A673 (cell line): ENCODE measurements at regions not wholly inside any gene's neighbourhood (a gene's known extent, or its start where the extent isn't known, plus 50 kb on each side); places are given as distances from the start of the nearest gene placed in this dataset.
A peak's percentile ranks its signal among the peaks of the same experiment; 100 is the strongest.

Experiments used
- BruUV-seq: library from RNA; stranded (reverse); fragments of 400-500 nt; replicated peaks from 2 replicates; lab custom pipeline; 2021; lab: Mats Ljungman, UMichigan
- CTCF ChIA-PET: fragments of 300-600 bp; sonication (Branson Sonifier 250); formaldehyde crosslinking; loops from one replicate; lab custom pipeline; 2022; ENCODE audit warnings: antibody characterized with exemption; lab: Charles Lee
- POLR2A ChIA-PET: fragments of 300-600 bp; sonication (Branson Sonifier 250); formaldehyde crosslinking; loops from one replicate; lab custom pipeline; 2022; ENCODE audit warnings: antibody characterized with exemption; ENCODE audit not compliant: low non-redundant PET; lab: Charles Lee
- DNase-seq: peaks from one replicate; pipeline ENCODE4 v3.0.0-alpha.2; 2015; ENCODE audit warnings: low spot score
- H3K27ac ChIP-seq: fragments of 200-600 bp; sonication (generic); 2 replicates; pipeline ENCODE4 v1.5.1; 2016; ENCODE audit warnings: mixed run types, low read depth, mild to moderate bottlenecking, mixed read lengths, antibody characterized with exemption, low read length; ENCODE audit not compliant: poor library complexity, severe bottlenecking
- H3K27me3 ChIP-seq: fragments of 200-600 bp; sonication (generic); replicated peaks from 2 replicates; pipeline ENCODE4 v1.6.1; 2017; ENCODE audit warnings: mixed run types, low read depth, mild to moderate bottlenecking, mixed read lengths, antibody characterized with exemption, low read length; ENCODE audit not compliant: insufficient read depth, poor library complexity
- H3K36me3 ChIP-seq: fragments of 200-600 bp; sonication (generic); 2 replicates; pipeline ENCODE4 v1.6.1; 2016; ENCODE audit warnings: mixed run types, mild to moderate bottlenecking, mixed read lengths, antibody characterized with exemption, low read length; ENCODE audit not compliant: insufficient read depth, poor library complexity, severe bottlenecking
- H3K4me1 ChIP-seq: fragments of 200-600 bp; sonication (generic); 2 replicates; pipeline ENCODE4 v1.6.1; 2017; ENCODE audit warnings: mixed run types, mild to moderate bottlenecking, mixed read lengths, antibody characterized with exemption, low read length; ENCODE audit not compliant: insufficient read depth, poor library complexity, severe bottlenecking
- H3K4me3 ChIP-seq: fragments of 200-600 bp; sonication (generic); 2 replicates; pipeline ENCODE4 v1.5.1; 2016; ENCODE audit warnings: low read depth, mixed run types, mild to moderate bottlenecking, mixed read lengths, low read length; ENCODE audit not compliant: poor library complexity, severe bottlenecking
- H3K9me3 ChIP-seq: fragments of 200-600 bp; sonication (generic); 2 replicates; pipeline ENCODE4 v1.6.1; 2016; ENCODE audit warnings: mixed run types, low read depth, mild to moderate bottlenecking, mixed read lengths, antibody characterized with exemption, low read length; ENCODE audit not compliant: poor library complexity, severe bottlenecking
- CTCF ChIP-seq: fragments of 300-800, 200-600 bp; sonication (generic); conservative IDR thresholded peaks from 2 replicates; pipeline ENCODE4 v1.5.1; 2017; ENCODE audit warnings: low read depth, mild to moderate bottlenecking, antibody characterized with exemption, low read length, moderate library complexity, mixed read lengths
- EZH2 ChIP-seq: fragments of 200-600 bp; sonication (generic); IDR thresholded peaks from 2 replicates; pipeline ENCODE4 v1.6.1; 2017; ENCODE audit warnings: borderline replicate concordance, low read depth, mild to moderate bottlenecking, mixed read lengths, antibody characterized with exemption, low read length; ENCODE audit not compliant: poor library complexity, severe bottlenecking
- intact Hi-C: fragments of 100-400 bp; cut with micrococcal nuclease; formaldehyde crosslinking; loops from one replicate; pipeline ENCODE4 v1.10.0; 2022; ENCODE audit not compliant: unreplicated experiment

- ChIA-PET POLR2A (no interaction called here), CTCF (no interaction called here)
- no TSS peak for BruUV-seq
Observed at GRCh38 chrX:137891431-137891830, 325.5 kb downstream of the ZIC3 start.

GRCh38 chrX:137896123-137896522 is 330.2 kb downstream of the ZIC3 start:
- TF ChIP-seq EZH2 (no peak), CTCF (0 out of 2 replicates have a peak, but pooled peaks have one; percentile 9)
- Histone ChIP-seq H3K36me3 (no peaks in the 10 kb centered on the region), H3K27ac (no peak overlapping the region), H3K9me3 (no peaks in the 10 kb centered on the region), H3K27me3 (no peaks in the 10 kb centered on the region), H3K4me1 (no peaks in the 10 kb centered on the region), H3K4me3 (no peak overlapping the region)
- ChIA-PET CTCF (interaction anchor here (0.6 kb wide), 1 partner anchor 674 kb away, joined by 3 read pairs; no protein-coding TSS in a partner anchor), POLR2A (no interaction called here)
- DNase-seq = no peak
- intact Hi-C loops = no loop called here
- no TSS peak for BruUV-seq

More at GRCh38 chrX:137891431-137891830, 325.5 kb downstream of the ZIC3 start:
- H3K9me3 ChIP-seq = no peaks in the 10 kb centered on the region
- no peaks in the 10 kb centered on the region for H3K36me3 ChIP-seq
- H3K27me3 ChIP-seq = no peaks in the 10 kb centered on the region
- DNase-seq = no peak
- H3K4me1 ChIP-seq = no peaks in the 10 kb centered on the region
- intact Hi-C loops = no loop called here
- TF ChIP-seq EZH2 = no peak
- no peak for TF ChIP-seq CTCF
- H3K27ac ChIP-seq = no peak overlapping the region
- no peak overlapping the region for H3K4me3 ChIP-seq

DNA sequence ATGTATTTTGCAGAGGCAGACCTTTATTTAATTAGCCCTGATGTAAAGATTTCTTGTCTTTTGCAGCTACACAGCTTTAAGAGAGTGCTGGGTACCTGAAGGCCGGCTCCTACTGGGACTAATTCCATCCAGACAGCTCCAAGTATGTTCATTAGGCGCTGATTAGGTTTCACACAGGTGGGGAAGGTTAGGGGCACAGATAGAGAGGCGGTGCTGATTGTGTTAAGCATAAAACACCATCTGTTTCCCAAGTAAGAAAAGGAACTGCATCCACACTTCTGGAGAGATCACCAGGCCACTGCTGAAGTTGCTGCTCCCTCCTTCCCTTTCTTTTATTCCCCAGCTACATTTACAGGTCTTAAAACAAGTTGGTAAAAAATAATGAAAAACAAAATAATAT is 349.5 kb downstream of the ZIC3 start:
- Histone ChIP-seq H3K36me3 (no peaks in the 10 kb centered on the region), H3K27ac (no peak overlapping the region), H3K4me3 (no peak overlapping the region), H3K9me3 (no peaks in the 10 kb centered on the region), H3K27me3 (no peaks in the 10 kb centered on the region), H3K4me1 (no peaks in the 10 kb centered on the region)
- ChIA-PET POLR2A (no interaction called here), CTCF (no interaction called here)
- no TSS peak for BruUV-seq
- intact Hi-C loops = no loop called here
- no peak for TF ChIP-seq CTCF
- TF ChIP-seq EZH2 = no peak
- no peak for DNase-seq
